Gastroesophageal sphincter (tissue), 4 donors: ENCODE measurements at regions not wholly inside any gene's neighbourhood (a gene's known extent, or its start where the extent isn't known, plus 50 kb on each side); places are given as distances from the start of the nearest gene placed in this dataset.

Experiments used
- ATAC-seq: fragments of 150-250 bp; one replicate; pipeline ENCODE4 v1.9.1; 2016; ENCODE audit warnings: mild to moderate bottlenecking, moderate library complexity
- H3K27ac ChIP-seq, 4 donors: fragments of 200-600 bp; sonication (generic) in 3 of 4; 1 replicate in 3 of 4; 2 replicates in 1 of 4; pipeline ENCODE4 v1.5.1; 2016 to 2019
- H3K27me3 ChIP-seq: fragments of 200-600 bp; sonication (generic); one replicate; pipeline ENCODE4 v1.5.1; 2019
- H3K36me3 ChIP-seq, 2 donors: fragments of 200-600 bp; sonication (generic); one replicate each; pipeline ENCODE4 v1.5.1; 2019; ENCODE audit warnings: control low read depth in 1 of 2
- H3K4me1 ChIP-seq, 3 donors: fragments of 200-600 bp; sonication (generic); 1 replicate in 2 of 3; 2 replicates in 1 of 3; pipeline ENCODE4 v1.5.1; 2016 to 2019; ENCODE audit warnings: control low read depth in 2 of 3
- H3K4me3 ChIP-seq, 2 donors: fragments of 200-600 bp; sonication (generic); one replicate each; pipeline ENCODE4 v1.5.1; 2019; ENCODE audit warnings: mild to moderate bottlenecking in 1 of 2, moderate library complexity in 1 of 2
- H3K9me3 ChIP-seq, 3 donors: fragments of 200-600 bp; sonication (generic); one replicate each; pipeline ENCODE4 v1.5.1; 2017 to 2019; ENCODE audit warnings: control low read depth in 2 of 3
- EP300 ChIP-seq: sonication (generic); formaldehyde crosslinking; IDR thresholded peaks from one replicate; pipeline ENCODE4 v1.6.1; 2017; ENCODE audit warnings: antibody characterized with exemption, mild to moderate bottlenecking
- POLR2A ChIP-seq, 2 donors: fragments of 450-650 bp; IDR thresholded peaks; one replicate each; pipeline ENCODE4 v1.6.1; 2017; ENCODE audit warnings: antibody characterized with exemption in 2 of 2, mild to moderate bottlenecking in 2 of 2, moderate library complexity in 1 of 2
- POLR2AphosphoS5 ChIP-seq: sonication (generic); formaldehyde crosslinking; IDR thresholded peaks from one replicate; pipeline ENCODE4 v1.6.1; 2017; ENCODE audit warnings: antibody characterized with exemption
- WGBS, 2 donors: methylation state at CpG; one replicate each; pipeline ENCODE4 v1.1.5; 2018; ENCODE audit warnings: low coverage in 1 of 2; 5-methylcytosine and 5-hydroxymethylcytosine counted together
- TF ChIP-seq, protein P1 (sequence below), 4 experiments: fragments of 200-600 bp in 2 of 4; fragments of 450-650 bp in 2 of 4; sonication (generic) in 1 of 4; IDR thresholded peaks; one replicate each; pipeline ENCODE4 v1.5.1; 2017 to 2019; ENCODE audit warnings: antibody characterized with exemption in 4 of 4, mild to moderate bottlenecking in 2 of 4, moderate library complexity in 2 of 4

DNA sequence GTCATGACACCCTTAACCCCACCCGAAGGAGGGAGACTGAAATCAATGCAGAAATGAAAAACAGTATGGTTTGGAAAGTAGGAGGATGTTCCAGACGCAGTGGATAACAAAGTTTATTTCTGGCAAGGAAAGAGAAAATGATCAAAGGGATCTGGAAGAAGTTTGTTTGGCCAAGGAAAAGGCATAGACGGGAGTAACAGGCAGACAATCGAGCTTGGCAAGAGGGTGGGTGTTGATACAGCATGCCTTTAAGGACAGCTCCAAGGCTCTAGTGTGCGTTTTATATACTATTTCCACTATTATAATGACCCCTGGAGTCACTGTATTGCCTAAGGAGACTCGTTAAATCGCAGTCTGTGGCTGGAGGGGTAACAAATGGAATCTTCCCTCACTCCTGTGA lies 303.7 kb upstream of the RUNX1 start:
- Histone ChIP-seq H3K27me3 (no peaks in the 10 kb centered on the region), H3K27ac (no peak overlapping the region), H3K9me3 (no peaks in the 10 kb centered on the region), H3K36me3 (no peaks in the 10 kb centered on the region), H3K4me3 (no peak overlapping the region), H3K4me1 (no peaks in the 10 kb centered on the region)
- TF ChIP-seq POLR2AphosphoS5 (no peak), EP300 (no peak), POLR2A (IDR thresholded peaks at IDR 0.05) (no peak)
- TF ChIP-seq, protein P1, sequence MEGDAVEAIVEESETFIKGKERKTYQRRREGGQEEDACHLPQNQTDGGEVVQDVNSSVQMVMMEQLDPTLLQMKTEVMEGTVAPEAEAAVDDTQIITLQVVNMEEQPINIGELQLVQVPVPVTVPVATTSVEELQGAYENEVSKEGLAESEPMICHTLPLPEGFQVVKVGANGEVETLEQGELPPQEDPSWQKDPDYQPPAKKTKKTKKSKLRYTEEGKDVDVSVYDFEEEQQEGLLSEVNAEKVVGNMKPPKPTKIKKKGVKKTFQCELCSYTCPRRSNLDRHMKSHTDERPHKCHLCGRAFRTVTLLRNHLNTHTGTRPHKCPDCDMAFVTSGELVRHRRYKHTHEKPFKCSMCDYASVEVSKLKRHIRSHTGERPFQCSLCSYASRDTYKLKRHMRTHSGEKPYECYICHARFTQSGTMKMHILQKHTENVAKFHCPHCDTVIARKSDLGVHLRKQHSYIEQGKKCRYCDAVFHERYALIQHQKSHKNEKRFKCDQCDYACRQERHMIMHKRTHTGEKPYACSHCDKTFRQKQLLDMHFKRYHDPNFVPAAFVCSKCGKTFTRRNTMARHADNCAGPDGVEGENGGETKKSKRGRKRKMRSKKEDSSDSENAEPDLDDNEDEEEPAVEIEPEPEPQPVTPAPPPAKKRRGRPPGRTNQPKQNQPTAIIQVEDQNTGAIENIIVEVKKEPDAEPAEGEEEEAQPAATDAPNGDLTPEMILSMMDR (IDR thresholded peaks at IDR 0.05), result no peak
- WGBS, 2 donors, result 29 to 43% methylated on average over 6 to 7 of the region's 7 CpGs
- ATAC-seq, result no peak

DNA sequence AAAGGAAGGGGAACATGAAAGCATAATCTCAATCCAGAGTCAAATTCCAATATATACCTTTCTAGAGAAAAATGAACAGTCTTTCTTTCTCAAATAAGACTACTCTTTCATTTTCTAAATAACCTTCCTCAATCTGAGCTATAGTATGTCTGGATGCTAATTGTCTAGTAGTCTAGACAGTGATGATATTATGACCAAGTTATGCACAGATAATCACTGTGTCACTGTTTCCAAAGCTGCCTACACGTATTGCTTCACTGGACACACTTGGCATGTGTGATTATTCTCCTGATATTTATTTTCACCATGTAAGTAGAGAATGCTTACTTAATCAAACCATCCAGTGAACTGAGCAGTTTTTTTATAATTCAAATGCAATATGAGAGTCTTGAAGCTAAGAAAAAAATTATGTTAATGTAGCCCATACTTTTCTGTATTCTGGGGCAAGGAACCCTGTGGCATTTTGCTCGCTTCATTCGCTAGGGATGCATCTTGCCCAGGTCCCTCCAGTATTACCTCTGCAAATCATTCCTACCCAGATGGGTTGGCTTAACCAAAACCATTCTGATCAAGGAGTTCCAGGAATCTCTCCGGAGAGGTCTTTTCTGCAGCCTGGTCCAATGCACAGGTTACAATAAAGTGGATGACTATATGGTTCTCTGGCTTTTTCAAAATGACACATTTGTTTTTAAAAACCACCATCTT lies 303.1 kb upstream of the RUNX1 start:
- 77 to 81% methylated on average over 3 of the region's 4 CpGs for WGBS, 2 donors
- Histone ChIP-seq H3K36me3 (no peaks in the 10 kb centered on the region), H3K27me3 (peaks cover under 1% of the 10 kb centered on the region), H3K4me1 (no peaks in the 10 kb centered on the region), H3K4me3 (no peak overlapping the region), H3K9me3 (no peaks in the 10 kb centered on the region), H3K27ac (no peak overlapping the region)
- ATAC-seq, result no peak
- TF ChIP-seq, protein P1 (IDR thresholded peaks at IDR 0.05), result no peak
- TF ChIP-seq POLR2AphosphoS5 (no peak), POLR2A (IDR thresholded peaks at IDR 0.05) (no peak), EP300 (no peak)

DNA sequence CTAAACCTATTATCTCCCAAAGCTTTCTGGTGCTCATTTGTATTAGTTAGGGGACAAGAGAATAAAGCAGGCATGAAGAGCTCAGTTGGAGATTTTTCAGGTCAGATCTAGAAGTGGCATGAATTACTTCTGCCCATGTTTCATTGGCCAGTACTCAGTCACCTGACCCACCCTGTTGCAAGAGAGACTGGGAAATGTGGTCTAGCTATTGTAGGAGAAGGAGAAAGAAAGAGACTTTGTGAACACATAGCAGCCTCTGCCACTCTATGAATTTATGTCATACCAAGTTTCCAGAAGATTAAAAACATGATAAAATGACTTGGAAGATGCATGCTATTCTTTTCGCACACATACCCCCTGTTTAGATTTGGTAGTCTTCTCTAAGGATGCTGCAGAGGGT lies 302.3 kb upstream of the RUNX1 start:
- Histone ChIP-seq H3K4me3 (no peak overlapping the region), H3K27ac (no peak overlapping the region), H3K27me3 (peaks cover 7% of the 10 kb centered on the region), H3K36me3 (no peaks in the 10 kb centered on the region), H3K4me1 (no peaks in the 10 kb centered on the region), H3K9me3 (no peaks in the 10 kb centered on the region)
- TF ChIP-seq POLR2A (IDR thresholded peaks at IDR 0.05) (no peak), POLR2AphosphoS5 (no peak), EP300 (no peak)
- TF ChIP-seq, protein P1 (IDR thresholded peaks at IDR 0.05), result no peak
- WGBS, 2 donors, result 83 to 85% methylated on average over 1 of the region's 1 CpG
- no peak for ATAC-seq

DNA sequence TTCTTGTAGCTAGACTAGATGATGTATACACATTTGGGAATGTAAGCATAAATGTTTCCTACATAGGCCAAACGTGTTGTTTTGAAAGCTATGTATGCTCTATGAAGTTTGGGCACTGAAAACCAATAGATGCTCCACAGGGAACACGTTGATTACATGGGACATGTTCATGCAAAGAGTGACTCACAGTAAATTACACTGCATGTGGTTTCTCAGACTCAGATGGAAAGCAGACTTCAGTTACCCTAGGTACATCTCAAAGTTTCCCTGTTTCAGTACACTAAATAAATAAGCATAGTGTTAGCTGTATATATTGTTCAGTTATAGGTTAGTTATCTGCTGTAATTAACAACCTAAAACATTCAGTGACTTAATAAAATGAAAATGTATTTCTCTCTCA lies 301.9 kb upstream of the RUNX1 start:
- no peak for ATAC-seq
- TF ChIP-seq EP300 (no peak), POLR2AphosphoS5 (no peak), POLR2A (IDR thresholded peaks at IDR 0.05) (no peak)
- TF ChIP-seq, protein P1 (IDR thresholded peaks at IDR 0.05), result no peak
- Histone ChIP-seq H3K9me3 (no peaks in the 10 kb centered on the region), H3K4me1 (no peaks in the 10 kb centered on the region), H3K27ac (no peak overlapping the region), H3K4me3 (no peak overlapping the region), H3K36me3 (no peaks in the 10 kb centered on the region), H3K27me3 (peaks cover 7% of the 10 kb centered on the region)
- 56 to 77% methylated on average over 2 of the region's 2 CpGs for WGBS, 2 donors

DNA sequence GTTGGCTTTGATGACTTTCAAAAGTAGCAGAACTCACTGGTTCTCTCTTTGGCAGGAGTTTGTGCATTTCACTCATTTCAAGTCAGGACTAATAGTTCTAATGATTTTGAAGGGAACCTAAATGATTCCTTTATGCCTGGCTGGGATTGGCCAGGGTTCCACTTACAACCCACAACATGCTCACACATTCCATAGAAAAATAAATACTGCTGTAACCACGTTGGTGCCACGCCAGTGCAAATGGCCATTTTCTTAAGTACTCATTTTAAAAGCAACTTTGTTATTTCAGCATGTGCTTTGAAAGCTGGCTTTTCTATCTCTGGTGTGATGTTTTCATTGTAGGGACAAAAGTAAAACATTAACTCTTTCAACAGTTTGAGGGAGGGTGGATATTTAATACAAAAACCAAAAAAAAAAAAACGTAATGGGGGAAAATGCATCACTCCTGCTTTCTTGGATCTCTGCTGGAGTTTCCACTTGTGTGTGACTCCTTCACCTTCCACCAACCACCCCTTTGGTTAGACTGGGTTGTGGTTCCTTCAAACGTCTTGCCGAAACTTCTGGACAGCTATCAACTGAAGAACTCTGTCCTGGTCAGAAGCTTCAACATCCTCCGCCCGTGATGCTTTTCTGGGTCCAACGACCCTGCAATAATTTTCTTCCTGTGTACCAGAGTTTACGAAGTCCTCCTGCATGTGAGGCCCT lies 300.4 kb upstream of the RUNX1 start:
- H3K4me3 ChIP-seq, result no peak overlapping the region
- H3K9me3 ChIP-seq, result peaks cover 0 to 5% (median 0%) of the 10 kb centered on the region in 3 donors
- no peaks in the 10 kb centered on the region for H3K4me1 ChIP-seq
- ATAC-seq, result no peak
- no peaks in the 10 kb centered on the region for H3K36me3 ChIP-seq
- 69 to 81% methylated on average over 5 to 9 of the region's 9 CpGs for WGBS, 2 donors
- peaks cover 14% of the 10 kb centered on the region for H3K27me3 ChIP-seq
- H3K27ac ChIP-seq, result no peak overlapping the region
- no peak for TF ChIP-seq POLR2A (IDR thresholded peaks at IDR 0.05)
- no peak for TF ChIP-seq EP300
- TF ChIP-seq, protein P1 (IDR thresholded peaks at IDR 0.05), result no peak
- no peak for TF ChIP-seq POLR2AphosphoS5
